Spleen (tissue), 11 donors: ENCODE measurements at regions not wholly inside any gene's neighbourhood (a gene's known extent, or its start where the extent isn't known, plus 50 kb on each side); places are given as distances from the start of the nearest gene placed in this dataset.
A peak's percentile ranks its signal among the peaks of the same experiment; 100 is the strongest.
"Not testable (repeated sequence)": the region's sequence is repeated elsewhere in the genome, so short reads cannot be mapped to it uniquely, and the experiment has no call there.

Experiments used
- DNase-seq: peaks from one replicate; pipeline ENCODE4 v3.0.0-alpha.2; 2020
- H3K27ac ChIP-seq, 8 donors: fragments of 200-600 bp; sonication (generic) in 7 of 8; 1 replicate in 4 of 8; 2 replicates in 4 of 8; pipeline versions ENCODE4 v1.5.0 to v1.8.0; 2016 to 2021; ENCODE audit warnings: inconsistent platforms in 4 of 8, mild to moderate bottlenecking in 4 of 8, moderate library complexity in 1 of 8
- H3K27me3 ChIP-seq, 7 donors: fragments of 200-600 bp; sonication (generic) in 6 of 7; replicated peaks in 1 of 7; 1 replicate in 4 of 7; 2 replicates in 3 of 7; pipeline versions ENCODE4 v1.5.0 to v1.8.0; 2016 to 2021; ENCODE audit warnings: inconsistent platforms in 3 of 7, mild to moderate bottlenecking in 1 of 7
- H3K36me3 ChIP-seq, 6 donors: fragments of 200-600 bp; sonication (generic) in 5 of 6; 1 replicate in 4 of 6; 2 replicates in 2 of 6; pipeline versions ENCODE4 v1.5.0 to v1.8.0; 2016 to 2021; ENCODE audit warnings: inconsistent platforms in 2 of 6
- H3K4me1 ChIP-seq, 6 donors: fragments of 200-600 bp; sonication (generic) in 5 of 6; 1 replicate in 3 of 6; 2 replicates in 3 of 6; pipeline versions ENCODE4 v1.5.0 to v1.8.0; 2016 to 2021; ENCODE audit warnings: inconsistent platforms in 3 of 6
- H3K4me3 ChIP-seq, 8 donors: fragments of 200-600 bp; sonication (generic) in 7 of 8; 1 replicate in 4 of 8; 2 replicates in 4 of 8; pipeline versions ENCODE4 v1.5.0 to v1.8.0; 2016 to 2021; ENCODE audit warnings: inconsistent platforms in 4 of 8, mild to moderate bottlenecking in 4 of 8, moderate library complexity in 2 of 8
- H3K9me3 ChIP-seq, 8 donors: fragments of 200-600 bp; sonication (generic) in 7 of 8; 1 replicate in 4 of 8; 2 replicates in 4 of 8; pipeline versions ENCODE4 v1.5.0 to v1.8.0; 2016 to 2021; ENCODE audit warnings: inconsistent platforms in 4 of 8
- POLR2A ChIP-seq, 3 donors: fragments of 450-650 bp; IDR thresholded peaks; one replicate each; pipeline ENCODE4 v1.5.1; 2017; ENCODE audit warnings: antibody characterized with exemption in 3 of 3, mild to moderate bottlenecking in 1 of 3
- POLR2AphosphoS5 ChIP-seq, 3 donors: sonication (generic); formaldehyde crosslinking; IDR thresholded peaks; one replicate each; pipeline ENCODE4 v1.5.1; 2017; ENCODE audit warnings: antibody characterized with exemption in 3 of 3
- WGBS, 5 donors: extraction: QIAGEN DNeasy Blood & Tissue Kit in 3 of 5; methylation state at CpG; one replicate each; pipeline versions ENCODE4 v1.1.5 to v1.1.7; 2013 to 2018; 5-methylcytosine and 5-hydroxymethylcytosine counted together
- intact Hi-C: fragments of 100-400 bp; cut with DNase I; formaldehyde crosslinking; loops from one replicate; pipeline ENCODE4 v1.15.0; 2023; ENCODE audit warnings: low total_unique reads
- TF ChIP-seq, protein P1 (sequence below), 11 experiments: fragments of 200-600 bp in 7 of 11; fragments of 450-650 bp in 4 of 11; sonication (generic) in 4 of 11; IDR thresholded peaks in 8 of 11; conservative IDR thresholded peaks in 3 of 11; 1 replicate in 7 of 11; 2 replicates in 4 of 11; pipeline versions ENCODE4 v1.4.0 to v1.8.0; 2016 to 2021; ENCODE audit warnings: antibody characterized with exemption in 11 of 11, inconsistent platforms in 4 of 11, mild to moderate bottlenecking in 1 of 11
- donor health status: healthy with polysubstance abuse.
- donor health status: DM: no; HTN: no; CAD: no; lungs with moderate emphysema.
- donor health status: DM: no; HTN: no; CAD: no.
- donor health status: Bipolar disorder and iron deficiency.
- donor health status: healthy.
- donor health status: DM: no; HTN: no; CAD: no.
- donor health status: DM: yes; HTN: yes; CAD: no.

DNA sequence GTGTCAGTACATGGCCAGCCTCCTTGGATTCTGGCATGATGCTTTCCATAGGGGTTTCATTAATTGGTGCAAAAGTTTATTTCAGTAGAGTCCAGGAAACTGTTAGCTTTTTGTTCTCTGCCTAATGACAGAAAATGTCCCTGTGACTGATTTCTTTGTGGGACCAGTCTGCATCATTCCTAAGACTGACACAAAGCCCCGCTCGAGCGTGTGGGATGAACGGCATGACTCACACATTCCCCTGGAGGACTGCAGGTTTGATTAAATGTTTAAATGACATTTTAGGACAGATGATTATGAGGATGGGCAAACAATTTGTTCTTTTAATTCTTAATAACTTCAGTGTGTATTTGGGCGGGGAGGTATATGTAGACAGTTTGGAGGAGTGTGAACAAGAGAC is 120.9 kb upstream of the ERV3-1 start:
- H3K4me3 ChIP-seq, H3K36me3 ChIP-seq, DNase-seq, H3K9me3 ChIP-seq, H3K27ac ChIP-seq, H3K27me3 ChIP-seq, H3K4me1 ChIP-seq, intact Hi-C loops: not testable (repeated sequence)
- WGBS, 5 donors, result no CpG with 5 or more reads among the region's 5 CpGs

- H3K27me3 ChIP-seq, H3K4me1 ChIP-seq, H3K27ac ChIP-seq, DNase-seq, intact Hi-C loops, H3K4me3 ChIP-seq, H3K36me3 ChIP-seq, H3K9me3 ChIP-seq: not testable (repeated sequence)
- no CpG with 5 or more reads among the region's 1 CpG for WGBS, 5 donors
These were observed 118.1 kb upstream of the ERV3-1 start for GRCh38 chr7:65124600-65124999.

DNA sequence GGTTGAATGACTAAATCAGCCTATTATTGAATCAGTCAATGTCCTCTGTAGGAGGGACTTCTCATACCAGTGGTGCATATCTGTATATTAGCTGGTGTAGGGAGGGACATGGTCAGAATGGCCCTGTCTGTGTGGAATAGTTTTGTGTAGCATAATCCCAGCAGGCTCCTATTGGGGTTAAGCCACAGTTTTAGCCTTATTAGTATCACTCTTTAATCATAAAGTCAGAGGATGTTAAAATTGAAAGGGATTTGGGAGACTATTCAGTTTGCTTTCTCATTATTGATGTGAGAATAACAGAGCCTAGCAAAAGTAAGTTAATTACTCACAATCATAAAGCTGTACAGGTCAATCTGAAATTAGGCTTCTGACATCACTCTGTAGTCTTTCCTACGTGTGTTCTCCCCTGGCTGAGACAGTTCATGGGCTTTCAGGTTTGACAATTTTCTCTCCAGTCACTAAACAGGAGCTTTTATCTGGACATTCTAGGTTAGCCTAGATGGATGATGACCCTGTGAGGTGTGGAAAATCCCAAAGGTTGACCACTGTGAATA is 99.2 kb upstream of the ERV3-1 start:
- H3K9me3 ChIP-seq, intact Hi-C loops, H3K4me1 ChIP-seq, H3K36me3 ChIP-seq, H3K27ac ChIP-seq, H3K27me3 ChIP-seq, H3K4me3 ChIP-seq, DNase-seq: not testable (repeated sequence)
- 51 to 87% (median 73%) methylated on average over 1 of the region's 1 CpG for WGBS, 5 donors

DNA sequence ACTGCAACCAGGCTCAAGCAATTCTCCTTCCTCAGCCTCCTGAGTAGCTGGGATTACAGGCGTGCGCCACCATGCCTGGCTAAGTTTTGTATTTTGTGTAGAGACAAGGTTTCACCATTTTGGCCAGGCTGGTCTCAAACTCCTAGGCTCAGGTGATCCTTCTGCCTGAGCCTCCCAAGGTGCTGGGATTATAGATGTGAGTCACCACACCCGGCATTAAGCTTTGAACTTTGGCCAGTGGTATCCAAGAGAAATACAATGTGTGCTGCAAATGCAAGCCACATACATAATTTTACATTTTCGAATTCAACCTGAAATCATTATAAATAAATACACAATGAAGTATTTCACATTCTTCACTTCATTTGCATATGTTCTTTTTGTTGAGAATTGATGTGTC is 94.0 kb upstream of the ERV3-1 start:
- DNase-seq, intact Hi-C loops, H3K4me3 ChIP-seq, H3K9me3 ChIP-seq, H3K27me3 ChIP-seq, H3K36me3 ChIP-seq, H3K27ac ChIP-seq, H3K4me1 ChIP-seq: not testable (repeated sequence)
- 87 to 99% (median 95%) methylated on average over 4 of the region's 4 CpGs for WGBS, 5 donors

GRCh38 chr7:65081669-65082055 is 75.2 kb upstream of the ERV3-1 start:
- peaks cover 0 to 10% (median 0%) of the 10 kb centered on the region in 6 donors for H3K4me1 ChIP-seq
- WGBS, 5 donors, result 93 to 98% (median 95%) methylated on average over 14 to 19 of the region's 19 CpGs
- peak; percentile 82 for DNase-seq
- peak overlapping the region in 6 of 8 donors; percentile 53 to 88 (median 70) for H3K4me3 ChIP-seq
- H3K27ac ChIP-seq, result peak overlapping the region; percentile 73 to 88 (median 82)
- intact Hi-C loops, H3K27me3 ChIP-seq, H3K9me3 ChIP-seq, H3K36me3 ChIP-seq: not testable (repeated sequence)

DNA sequence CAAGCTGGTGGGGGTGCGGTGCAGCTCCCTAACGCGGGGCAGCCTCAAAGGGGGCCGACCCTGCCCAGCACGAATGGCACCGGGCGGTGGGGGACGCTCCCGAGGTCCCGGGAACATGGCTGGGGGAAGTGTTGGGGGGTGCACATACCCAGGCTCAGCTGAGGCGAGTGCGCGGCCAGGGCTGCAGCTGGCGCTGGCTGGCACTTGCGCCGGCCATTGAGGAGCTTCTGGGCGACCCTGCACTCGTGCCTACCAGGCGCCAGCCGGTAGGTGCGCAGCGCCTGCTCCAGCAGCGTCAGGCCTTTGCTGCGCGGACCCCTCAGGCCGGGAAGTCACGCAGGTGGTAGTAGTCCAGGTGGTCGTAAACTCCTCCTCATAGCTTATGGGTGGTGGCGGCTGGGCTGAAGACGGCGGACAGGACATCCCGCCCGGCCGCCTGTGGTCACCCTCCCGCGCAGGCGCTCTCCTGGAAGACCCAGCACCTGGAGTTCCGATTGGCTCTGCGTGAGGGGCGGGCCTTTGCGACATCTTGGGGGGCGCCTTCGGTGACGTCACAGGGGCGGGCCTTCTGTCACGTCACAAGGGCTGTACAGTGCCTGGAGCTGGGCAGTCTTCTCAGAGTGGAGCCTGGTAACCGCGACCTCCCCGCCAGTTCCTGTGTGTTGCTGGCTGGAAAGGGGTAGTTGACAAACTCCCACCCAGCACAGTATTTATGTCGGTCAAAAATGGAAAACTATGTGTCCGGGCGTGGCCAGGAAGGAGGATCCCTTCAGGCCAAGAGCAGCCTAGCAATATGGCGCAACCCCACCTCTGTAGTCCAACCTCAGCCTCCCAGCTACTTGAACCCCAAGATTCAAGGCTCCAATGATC is 74.5 kb upstream of the ERV3-1 start:
- H3K4me3 ChIP-seq, result peak overlapping the region; percentile 53 to 88 (median 70)
- H3K27me3 ChIP-seq, H3K9me3 ChIP-seq, intact Hi-C loops, H3K36me3 ChIP-seq: not testable (repeated sequence)
- peak in 1 of 3 donors; percentile 46 for TF ChIP-seq POLR2A (IDR thresholded peaks at IDR 0.05)
- TF ChIP-seq, protein P1, sequence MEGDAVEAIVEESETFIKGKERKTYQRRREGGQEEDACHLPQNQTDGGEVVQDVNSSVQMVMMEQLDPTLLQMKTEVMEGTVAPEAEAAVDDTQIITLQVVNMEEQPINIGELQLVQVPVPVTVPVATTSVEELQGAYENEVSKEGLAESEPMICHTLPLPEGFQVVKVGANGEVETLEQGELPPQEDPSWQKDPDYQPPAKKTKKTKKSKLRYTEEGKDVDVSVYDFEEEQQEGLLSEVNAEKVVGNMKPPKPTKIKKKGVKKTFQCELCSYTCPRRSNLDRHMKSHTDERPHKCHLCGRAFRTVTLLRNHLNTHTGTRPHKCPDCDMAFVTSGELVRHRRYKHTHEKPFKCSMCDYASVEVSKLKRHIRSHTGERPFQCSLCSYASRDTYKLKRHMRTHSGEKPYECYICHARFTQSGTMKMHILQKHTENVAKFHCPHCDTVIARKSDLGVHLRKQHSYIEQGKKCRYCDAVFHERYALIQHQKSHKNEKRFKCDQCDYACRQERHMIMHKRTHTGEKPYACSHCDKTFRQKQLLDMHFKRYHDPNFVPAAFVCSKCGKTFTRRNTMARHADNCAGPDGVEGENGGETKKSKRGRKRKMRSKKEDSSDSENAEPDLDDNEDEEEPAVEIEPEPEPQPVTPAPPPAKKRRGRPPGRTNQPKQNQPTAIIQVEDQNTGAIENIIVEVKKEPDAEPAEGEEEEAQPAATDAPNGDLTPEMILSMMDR (IDR thresholded peaks at IDR 0.05 in 8 of 11, conservative IDR thresholded peaks at IDR 0.05 in 3 of 11), result peak in 2 of 11 experiments; percentile 6 to 14
- TF ChIP-seq POLR2AphosphoS5 (IDR thresholded peaks at IDR 0.05), result peak; percentile 79 to 88 (median 85)
- H3K27ac ChIP-seq, result peak overlapping the region; percentile 73 to 88 (median 82)
- WGBS, 5 donors, result 2 to 9% (median 3%) methylated on average over 5 to 50 of the region's 53 CpGs
- peaks cover 0 to 10% (median 0%) of the 10 kb centered on the region in 6 donors for H3K4me1 ChIP-seq
- DNase-seq, result peak; percentile 97

DNA sequence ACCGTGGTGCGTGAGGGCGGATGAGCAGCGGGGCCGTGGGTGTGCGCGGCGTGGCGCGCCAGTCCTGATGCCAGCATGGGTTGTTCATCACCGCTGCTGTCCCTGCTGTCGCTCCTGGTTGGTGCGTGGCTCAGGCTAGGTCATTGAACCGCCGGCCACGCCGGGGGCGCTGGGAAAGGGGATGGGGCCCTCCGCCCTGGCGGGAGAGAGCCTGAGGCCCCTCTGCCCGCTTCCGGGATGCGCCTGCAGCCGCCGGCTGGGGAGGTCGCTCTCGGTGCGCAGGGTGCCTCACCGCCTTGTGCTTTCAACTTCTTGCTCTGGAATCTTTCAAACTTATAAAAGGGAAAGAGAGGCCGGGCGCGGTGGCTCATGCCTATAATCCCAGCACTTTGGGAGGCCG is 68.5 kb upstream of the ERV3-1 start:
- WGBS, 5 donors, result 94 to 98% (median 96%) methylated on average over 13 to 24 of the region's 33 CpGs; no CpG with 5 or more reads in 1 of the 5 donors
- peaks cover 0 to 26% (median 5%) of the 10 kb centered on the region in 6 donors for H3K36me3 ChIP-seq
- H3K4me1 ChIP-seq, DNase-seq, H3K27me3 ChIP-seq, H3K27ac ChIP-seq, H3K9me3 ChIP-seq, H3K4me3 ChIP-seq, intact Hi-C loops: not testable (repeated sequence)

GRCh38 chr7:65073160-65073559 is 66.7 kb upstream of the ERV3-1 start:
- intact Hi-C loops, H3K9me3 ChIP-seq, DNase-seq, H3K27me3 ChIP-seq, H3K27ac ChIP-seq, H3K4me3 ChIP-seq, H3K4me1 ChIP-seq: not testable (repeated sequence)
- WGBS, 5 donors, result 56 to 84% (median 63%) methylated on average over 2 to 3 of the region's 3 CpGs; no CpG with 5 or more reads in 1 of the 5 donors
- H3K36me3 ChIP-seq, result peaks cover 0 to 43% (median 5%) of the 10 kb centered on the region in 6 donors

- H3K27me3 ChIP-seq, H3K27ac ChIP-seq, H3K4me3 ChIP-seq, intact Hi-C loops, DNase-seq, H3K4me1 ChIP-seq, H3K9me3 ChIP-seq: not testable (repeated sequence)
- H3K36me3 ChIP-seq, result peaks cover 0 to 48% (median 5%) of the 10 kb centered on the region in 6 donors
- 97 to 100% (median 98%) methylated on average over 6 to 7 of the region's 7 CpGs for WGBS, 5 donors
These were observed 65.5 kb upstream of the ERV3-1 start for GRCh38 chr7:65071854-65072431.
